ENCODE measurements at regions not wholly inside any gene's neighbourhood (a gene's known extent, or its start where the extent isn't known, plus 50 kb on each side); places are given as distances from the start of the nearest gene placed in this dataset.

DNA sequence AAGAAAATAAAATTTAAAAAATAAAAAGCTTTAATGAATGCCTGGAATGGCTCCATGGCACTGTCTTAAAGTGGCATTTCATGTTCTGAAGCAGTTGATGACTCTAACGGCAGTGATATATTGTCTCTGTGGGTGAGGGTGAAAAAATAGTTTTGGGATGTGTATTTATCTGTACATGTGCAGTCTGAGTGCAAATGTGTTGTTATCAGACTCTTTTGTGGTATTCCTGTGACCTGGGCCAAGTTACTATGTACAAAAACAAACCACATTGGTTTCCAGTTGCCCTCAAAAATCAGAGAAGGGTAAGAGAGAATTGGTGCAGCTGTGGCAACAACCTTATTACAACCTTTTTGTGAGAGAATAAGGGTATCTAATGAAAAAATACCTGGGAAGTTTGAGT lies 81.7 kb upstream of the CCDC91 start:
- TF ChIP-seq SP1 (IDR thresholded peaks at IDR 0.05): no peak
- TF ChIP-seq, protein P1, sequence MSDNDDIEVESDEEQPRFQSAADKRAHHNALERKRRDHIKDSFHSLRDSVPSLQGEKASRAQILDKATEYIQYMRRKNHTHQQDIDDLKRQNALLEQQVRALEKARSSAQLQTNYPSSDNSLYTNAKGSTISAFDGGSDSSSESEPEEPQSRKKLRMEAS (IDR thresholded peaks at IDR 0.05): no peak

Measured in liver (tissue), 2 donors.